CD4-positive, alpha-beta T cell treated with Interleukin-21 for 1 hour (primary cell): ENCODE measurements at regions not wholly inside any gene's neighbourhood (a gene's known extent, or its start where the extent isn't known, plus 50 kb on each side); places are given as distances from the start of the nearest gene placed in this dataset.

Experiments used
- DNase-seq: peaks from one replicate; pipeline ENCODE4 v3.0.0-alpha.2; 2020

DNA sequence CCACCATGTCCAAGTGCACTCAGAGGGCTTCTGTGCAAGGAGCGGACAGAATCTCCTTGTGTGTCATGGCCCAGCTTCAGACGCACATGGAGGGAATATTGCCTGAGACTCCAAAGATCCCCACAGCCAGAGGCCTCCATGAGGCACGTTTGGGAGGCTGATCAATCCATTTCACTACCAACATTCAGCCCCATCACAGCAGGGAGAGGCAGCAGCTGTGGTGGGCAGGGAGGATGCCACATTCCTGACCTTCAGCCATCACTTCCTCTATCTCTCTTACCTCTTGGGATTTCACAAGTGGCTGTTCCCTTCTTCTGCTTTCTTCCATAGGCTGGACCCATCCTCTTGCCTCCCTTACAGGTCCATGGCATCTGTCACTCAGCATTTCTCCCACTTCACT lies 82.4 kb upstream of the MBNL2 start:
- DNase-seq: no peak

DNA sequence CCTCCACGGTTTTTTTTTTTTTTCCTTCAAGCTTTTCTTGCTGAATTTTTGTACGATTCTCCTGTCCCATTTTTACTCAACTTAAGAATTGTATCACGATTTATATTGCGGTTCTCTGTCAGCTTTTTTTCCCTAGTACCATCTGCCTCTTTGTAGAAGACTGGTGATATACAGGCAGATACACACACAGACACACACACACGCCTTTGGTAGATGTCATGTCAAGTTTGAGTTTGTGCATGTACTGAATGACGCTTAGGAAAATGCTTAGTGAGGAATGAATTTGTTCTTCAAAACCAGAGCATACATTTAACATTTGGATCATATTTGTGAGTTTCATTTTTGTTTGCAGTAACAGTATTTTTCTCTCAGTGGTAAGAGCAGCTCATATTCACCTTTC lies 82.0 kb upstream of the MBNL2 start:
- DNase-seq: no peak

DNA sequence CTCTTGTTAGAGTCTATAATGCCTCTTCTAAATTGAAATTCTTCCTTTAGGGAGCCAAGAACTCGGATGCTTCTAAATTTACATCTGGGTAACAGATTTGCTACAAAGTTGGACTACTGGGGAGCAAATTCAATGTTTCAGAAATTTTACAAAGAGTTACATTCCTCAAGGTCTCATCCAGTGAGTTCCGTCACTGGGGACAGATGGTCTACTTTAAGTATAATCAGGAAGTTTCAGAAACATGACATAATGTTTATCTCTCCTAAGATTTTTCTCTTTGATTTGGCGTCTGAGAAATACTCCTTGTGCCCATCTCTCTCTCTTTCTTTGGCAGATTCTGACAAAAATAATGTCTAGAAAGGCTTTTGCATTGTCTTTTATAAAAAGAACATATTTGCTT lies 81.5 kb upstream of the MBNL2 start:
- no peak for DNase-seq

DNA sequence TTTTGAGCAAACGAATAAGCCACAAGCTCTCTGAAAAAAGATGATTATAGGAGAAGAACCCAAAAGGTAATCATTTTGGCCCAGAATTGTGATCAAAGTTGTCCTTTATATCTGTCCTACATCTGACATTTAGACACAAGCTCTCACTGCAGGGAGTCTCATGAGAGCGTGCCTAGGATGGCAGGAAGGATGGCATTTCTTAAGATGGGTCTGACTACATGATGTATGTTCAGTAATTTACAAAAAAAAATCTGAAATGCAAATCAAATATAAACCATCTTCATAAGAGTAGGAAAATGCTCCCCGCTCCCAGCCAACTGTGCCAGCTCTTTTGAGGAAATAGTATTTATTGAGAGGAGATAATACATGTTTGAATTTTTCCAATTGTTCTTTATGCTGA lies 81.0 kb upstream of the MBNL2 start:
- DNase-seq: no peak

DNA sequence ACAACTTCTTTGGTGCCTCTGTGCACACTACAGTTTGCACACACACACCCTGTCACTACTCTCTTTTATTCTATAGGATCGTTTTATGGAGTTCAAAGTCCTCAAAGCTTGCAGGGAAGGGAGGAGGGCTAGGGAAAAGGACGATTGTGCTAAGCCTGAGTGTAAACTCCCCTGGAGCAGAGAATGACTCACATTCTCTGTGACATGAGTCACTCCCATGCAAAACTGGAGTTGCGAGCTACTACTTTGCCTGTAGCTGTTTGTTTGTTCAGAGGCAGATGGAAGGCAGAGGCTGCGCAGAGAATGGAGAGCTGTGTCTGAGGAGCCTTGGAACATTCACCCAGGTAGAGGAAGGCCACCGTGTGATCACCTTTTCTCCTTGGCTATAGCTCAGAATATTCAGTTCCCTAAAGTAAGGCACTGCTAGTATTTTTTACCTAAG lies 80.5 kb upstream of the MBNL2 start:
- DNase-seq: no peak

DNA sequence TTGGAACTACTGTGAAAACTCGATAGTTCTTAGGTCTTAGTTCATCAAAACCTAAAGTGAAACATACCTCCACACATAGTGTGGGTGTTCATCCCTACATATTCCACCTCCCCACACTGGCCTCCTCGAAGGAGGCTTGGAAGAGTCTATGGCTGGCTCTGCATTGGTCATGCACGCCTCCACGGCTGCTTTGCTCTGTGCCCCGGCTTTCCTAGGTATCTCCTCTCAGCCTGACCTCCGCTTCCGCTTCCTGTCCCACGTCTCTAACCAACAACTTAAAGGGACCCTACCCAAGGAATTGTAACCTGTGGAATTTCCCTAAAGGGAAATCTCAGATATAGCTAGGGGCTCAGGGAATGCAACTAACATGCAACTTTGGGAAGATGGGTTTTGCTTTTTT lies 79.7 kb upstream of the MBNL2 start:
- no peak for DNase-seq

DNA sequence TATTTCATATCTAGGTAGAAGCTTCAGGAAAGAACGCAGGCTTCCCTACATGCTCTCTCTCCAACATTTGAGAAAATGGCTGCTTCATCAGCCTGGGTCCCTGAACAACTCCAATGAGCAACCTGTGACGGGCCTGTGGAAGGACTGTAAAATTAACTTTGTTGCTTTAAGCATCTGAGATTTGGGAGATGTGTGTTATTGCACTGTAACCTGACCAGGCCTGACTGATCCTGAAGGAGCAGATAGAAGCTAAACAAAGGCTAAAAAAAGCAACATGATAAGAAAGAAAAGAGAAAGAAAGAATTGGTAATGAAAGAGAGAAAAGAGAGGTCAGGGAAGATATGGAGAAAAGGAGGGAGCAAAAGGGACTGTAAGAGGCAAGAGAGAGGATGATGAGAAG lies 77.1 kb upstream of the MBNL2 start:
- DNase-seq: no peak

DNA sequence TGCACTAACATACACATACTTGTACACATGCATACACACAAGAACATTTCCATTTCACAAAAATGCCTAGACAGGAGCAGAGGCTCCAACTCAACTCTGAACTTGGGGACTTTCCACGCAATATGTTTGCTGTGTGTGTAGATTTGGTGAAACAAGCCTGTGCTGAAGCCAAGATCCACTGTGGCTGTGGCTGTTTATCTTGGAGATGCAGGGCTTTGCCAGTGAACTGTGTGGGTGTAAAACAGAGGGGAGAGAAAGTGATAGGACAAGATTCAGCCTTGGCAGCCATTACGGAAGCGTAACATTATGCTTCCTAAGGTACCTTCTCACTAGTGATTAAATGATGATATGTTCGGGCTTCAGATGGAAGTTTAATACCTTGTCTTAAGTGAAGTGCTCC lies 73.2 kb upstream of the MBNL2 start:
- DNase-seq: no peak

DNA sequence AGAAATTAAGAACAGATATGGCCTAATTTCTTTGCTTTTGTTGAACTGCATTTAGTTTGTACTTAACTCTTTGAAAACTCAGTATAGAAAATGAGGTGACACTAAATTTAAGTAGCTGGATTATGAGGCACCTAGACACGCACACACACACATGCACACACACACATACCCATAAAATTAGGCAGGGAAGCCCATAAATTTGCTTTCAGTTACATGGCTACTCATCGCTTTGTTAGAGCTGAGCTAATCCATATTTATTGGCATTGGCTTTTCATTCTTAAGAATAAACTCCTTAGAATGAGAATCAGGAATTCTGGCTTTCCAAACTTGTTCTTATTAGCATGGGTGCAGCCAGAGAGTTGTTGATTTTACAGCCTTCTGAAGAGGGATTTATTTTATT lies 61.7 kb upstream of the MBNL2 start:
- no peak for DNase-seq

DNA sequence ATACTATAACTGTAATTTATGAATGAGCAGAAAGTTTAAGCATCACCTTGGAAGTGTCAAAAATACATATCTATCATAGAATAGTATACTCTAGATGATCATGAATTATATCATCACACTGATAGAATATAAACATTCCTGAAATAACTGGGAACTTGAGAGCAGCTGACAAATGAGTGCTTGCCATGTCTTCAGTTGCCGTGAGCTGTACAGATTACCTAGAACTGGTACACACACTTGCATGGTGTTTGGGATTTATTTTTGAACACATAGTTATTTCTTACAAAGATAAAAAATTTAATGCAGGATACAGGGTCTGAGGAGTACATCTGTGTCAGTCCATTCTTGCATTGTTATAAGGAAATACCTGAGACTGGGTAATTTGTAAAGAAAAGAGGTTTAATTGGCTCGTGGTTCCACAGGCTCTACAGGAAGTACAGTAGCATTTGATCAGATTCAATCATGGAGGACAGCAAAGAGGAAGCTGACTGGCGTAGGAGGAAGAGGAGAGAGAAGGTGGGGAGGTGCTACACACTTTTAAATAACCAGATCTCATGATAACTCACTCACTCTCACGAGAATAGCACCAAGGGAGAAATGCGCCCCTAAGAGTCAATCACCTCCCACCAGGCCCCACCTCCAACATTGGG lies 60.4 kb upstream of the MBNL2 start:
- DNase-seq: no peak

DNA sequence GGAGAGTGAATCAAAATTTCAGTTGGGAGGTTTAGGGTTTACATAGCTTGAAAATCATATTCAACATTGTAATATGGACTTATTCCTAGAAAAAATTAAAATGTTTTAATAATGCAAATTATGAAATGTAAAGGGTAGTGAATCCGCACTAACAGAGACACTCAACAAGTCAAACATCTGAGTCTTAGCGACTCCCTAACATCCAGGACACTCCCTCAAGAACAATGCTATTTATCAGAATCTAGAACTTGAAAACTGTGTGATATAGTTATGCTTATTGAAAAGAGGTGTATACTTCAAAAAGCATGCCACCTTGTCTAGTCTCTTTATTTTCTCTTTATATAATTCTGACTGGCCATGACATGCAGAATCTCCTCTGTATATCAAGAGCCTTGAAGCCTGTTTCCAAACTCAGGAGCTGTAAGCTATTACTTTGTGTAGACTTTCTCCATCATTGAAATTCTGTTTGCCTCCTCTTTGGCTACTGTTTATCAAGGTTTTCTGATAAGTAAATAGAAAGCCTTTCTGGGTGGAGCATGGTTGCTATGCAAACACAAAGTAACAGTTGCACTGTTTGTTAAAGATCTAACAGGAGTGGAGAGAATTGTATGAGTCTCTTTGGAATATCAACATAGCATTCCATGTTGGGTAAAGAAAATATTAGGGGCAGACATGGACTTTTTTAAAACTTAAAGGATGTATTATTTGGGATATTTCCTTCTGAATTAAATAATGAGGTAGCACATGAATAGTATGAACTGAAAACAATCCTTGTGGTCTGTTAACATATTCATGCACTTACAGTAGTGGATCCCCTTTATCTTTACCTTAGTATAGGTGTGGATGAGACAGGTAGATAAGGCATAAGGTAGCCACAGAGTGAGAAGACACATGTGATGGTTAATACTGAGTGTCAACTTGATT lies 56.4 kb upstream of the MBNL2 start:
- no peak for DNase-seq

DNA sequence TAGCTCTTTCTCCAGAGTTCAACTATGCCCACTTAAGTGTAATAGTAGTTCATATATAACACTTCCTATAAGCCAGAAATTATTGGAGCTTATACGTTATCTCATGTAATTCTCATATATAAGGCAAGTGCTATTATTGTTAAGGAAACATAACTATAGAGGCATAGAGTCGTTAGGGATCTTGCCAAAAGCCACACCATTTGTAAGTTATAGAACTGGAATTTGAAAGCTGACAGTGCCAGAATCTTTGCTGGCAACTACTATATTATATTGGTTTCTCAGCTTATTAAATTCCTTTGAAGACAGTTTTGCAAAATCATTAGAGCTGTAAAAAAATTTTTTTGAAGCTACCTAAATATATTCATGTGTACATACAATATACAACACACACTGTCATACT lies 51.0 kb upstream of the MBNL2 start:
- no peak for DNase-seq
